ENCODE measurements at regions not wholly inside any gene's neighbourhood (a gene's known extent, or its start where the extent isn't known, plus 50 kb on each side); places are given as distances from the start of the nearest gene placed in this dataset.

DNA sequence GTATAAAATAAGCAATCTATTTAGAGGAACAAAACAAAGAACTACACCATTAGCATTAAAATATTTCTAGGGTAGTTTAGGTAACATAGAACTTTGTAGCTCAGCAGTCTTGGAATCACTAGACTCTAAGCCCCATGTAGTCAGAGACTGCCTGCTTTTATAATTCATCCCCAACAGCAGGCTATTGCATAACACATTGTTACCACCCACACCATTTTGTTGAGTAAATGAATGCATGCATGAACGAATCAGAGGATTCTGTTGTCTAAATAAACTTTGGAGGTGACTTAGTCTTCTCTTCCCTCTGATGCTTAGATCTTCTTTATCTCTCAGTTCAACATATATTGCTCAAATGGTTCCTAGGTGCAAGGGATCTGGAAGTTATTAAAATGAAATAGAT, 167.6 kb upstream of the TNP1 start:
- TF ChIP-seq, protein P1, sequence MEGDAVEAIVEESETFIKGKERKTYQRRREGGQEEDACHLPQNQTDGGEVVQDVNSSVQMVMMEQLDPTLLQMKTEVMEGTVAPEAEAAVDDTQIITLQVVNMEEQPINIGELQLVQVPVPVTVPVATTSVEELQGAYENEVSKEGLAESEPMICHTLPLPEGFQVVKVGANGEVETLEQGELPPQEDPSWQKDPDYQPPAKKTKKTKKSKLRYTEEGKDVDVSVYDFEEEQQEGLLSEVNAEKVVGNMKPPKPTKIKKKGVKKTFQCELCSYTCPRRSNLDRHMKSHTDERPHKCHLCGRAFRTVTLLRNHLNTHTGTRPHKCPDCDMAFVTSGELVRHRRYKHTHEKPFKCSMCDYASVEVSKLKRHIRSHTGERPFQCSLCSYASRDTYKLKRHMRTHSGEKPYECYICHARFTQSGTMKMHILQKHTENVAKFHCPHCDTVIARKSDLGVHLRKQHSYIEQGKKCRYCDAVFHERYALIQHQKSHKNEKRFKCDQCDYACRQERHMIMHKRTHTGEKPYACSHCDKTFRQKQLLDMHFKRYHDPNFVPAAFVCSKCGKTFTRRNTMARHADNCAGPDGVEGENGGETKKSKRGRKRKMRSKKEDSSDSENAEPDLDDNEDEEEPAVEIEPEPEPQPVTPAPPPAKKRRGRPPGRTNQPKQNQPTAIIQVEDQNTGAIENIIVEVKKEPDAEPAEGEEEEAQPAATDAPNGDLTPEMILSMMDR (IDR thresholded peaks at IDR 0.05), result no peak
- TF ChIP-seq EZH2 (IDR thresholded peaks at IDR 0.05; ENCODE audit: borderline replicate concordance, insufficient read depth, low read depth, low read length, poor library complexity, severe bottlenecking), result no peak
